Sciatic nerve (tissue), 2 donors: ENCODE measurements at regions not wholly inside any gene's neighbourhood (a gene's known extent, or its start where the extent isn't known, plus 50 kb on each side); places are given as distances from the start of the nearest gene placed in this dataset.

Experiments used
- ATAC-seq: fragments of 200-7000 bp; cut with Tn5 transposase; one replicate; pipeline ENCODE4 v1.9.1; 2020; ENCODE audit warnings: mild to moderate bottlenecking, moderate library complexity
- DNase-seq: peaks from one replicate; pipeline ENCODE4 v3.0.0-alpha.2; 2020; ENCODE audit warnings: low spot score
- intact Hi-C: fragments of 100-400 bp; cut with DNase I; formaldehyde crosslinking; loops from one replicate; pipeline ENCODE4 v1.14.2; 2022
- donor health status: DM: no; HTN: no; CAD: no.
- donor health status: DM: no; HTN: no; CAD: no.

DNA sequence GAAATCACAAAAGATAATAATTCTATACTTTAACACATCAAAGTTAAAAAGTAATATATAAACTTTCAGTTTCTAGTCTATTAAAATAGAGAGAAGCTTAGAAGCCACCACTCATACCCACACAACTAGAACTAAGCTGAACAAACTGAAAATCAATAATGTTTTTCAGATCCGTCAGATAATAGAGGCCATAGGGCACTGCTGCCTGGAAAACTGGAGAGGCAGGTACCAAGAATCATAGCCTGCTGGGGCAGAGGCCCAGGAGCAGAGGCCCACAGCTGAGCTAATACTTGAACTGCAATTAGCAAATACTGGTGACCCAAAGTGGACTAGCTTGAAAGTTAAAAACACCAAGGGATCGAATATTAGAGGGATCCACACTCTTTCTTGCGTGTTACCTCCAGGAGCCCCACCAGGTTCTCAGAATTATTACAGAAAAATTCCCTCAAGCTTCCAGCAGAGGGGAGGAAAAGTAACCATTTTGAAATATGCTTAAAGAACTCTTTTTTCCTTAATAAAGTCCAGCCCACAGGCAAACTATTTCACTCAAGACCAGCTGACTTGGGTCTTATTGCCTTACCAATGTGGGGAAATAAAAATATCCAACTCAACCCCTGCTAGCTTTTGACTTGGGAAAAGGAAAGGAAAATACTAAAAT is 774.1 kb upstream of the IGFBP3 start:
- ATAC-seq (no peak), DNase-seq (no peak)
- intact Hi-C loops = no loop called here

GRCh38 chr7:46694058-46694457 is 773.0 kb upstream of the IGFBP3 start:
- intact Hi-C loops = no loop called here
- ATAC-seq (no peak), DNase-seq (no peak)

DNA sequence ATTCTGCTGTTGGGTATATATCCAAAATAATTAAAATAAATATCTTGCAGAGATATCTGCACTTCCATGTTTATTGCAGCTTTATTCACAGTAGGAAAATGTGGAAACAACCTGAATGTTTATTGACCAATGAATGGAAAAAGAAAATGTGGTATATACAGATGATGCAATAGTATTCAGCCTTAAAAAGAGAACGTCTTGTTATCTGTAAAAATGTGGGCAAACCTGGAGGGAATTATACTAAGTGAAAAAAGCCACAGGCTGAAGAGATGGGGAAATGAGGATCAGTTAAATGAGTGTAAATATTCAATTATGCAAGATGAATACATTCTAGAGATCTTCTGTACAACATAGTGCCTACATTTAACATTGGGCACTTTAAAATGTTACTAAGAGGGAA is 766.1 kb upstream of the IGFBP3 start:
- intact Hi-C loops = no loop called here
- no peak for DNase-seq
- no peak for ATAC-seq

DNA sequence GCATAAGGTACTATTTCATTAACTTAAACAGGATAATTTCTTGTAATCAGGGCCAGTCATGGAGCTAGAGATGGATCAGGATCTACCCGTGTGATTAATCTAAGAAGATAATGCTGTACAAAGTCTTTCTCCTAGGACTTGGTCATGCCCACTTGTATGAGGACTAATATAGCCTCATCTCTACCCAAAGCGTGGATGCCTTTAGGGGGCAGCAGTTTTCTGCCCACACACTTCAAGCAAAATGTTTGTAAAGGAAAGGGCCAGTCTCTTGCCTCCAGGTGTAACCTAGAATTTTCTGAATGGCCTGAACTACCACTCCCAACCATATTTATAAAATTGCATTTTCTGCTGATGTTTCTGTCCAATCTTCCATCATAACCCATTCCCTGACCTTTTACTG is 764.0 kb upstream of the IGFBP3 start:
- no peak for ATAC-seq
- DNase-seq = no peak
- intact Hi-C loops = no loop called here

DNA sequence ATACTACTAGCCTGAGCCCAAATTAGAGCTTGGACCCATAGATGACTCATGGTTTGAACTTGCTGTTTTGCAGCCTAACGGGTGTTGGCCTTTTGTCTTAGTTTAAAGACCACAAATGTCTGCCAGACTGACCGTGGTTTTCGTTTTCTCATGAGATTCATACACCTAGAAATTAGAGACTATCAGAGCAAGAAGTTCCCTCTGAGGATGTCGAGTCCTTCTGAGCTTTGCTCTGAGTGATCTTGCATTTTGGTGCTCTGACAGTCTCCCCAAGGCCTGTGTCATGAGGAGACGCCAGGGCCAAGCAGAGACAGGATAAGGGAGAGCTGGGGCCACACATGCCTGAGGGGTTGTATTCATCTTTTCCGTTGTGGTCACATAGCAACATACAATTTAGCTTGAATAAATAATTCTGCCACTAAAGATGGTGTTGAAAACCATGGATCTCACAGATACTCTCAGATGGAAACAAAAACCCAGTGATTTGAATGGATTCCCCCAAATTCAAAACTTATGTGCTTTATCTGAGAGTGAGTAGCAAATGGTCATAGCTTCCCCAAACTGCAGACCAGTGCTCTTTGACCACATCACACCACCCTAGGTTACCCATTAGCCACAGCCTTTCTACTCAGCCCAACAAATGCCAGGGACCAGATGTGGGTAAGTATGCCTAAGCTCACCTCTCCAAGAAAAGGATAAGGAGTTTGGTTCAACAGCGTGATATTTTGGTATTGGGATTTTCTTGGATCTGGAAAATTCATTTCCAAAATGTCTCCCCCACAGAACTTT is 762.0 kb upstream of the IGFBP3 start:
- intact Hi-C loops = no loop called here
- DNase-seq (no peak), ATAC-seq (peak; percentile 38)

GRCh38 chr7:46681865-46682503 is 760.9 kb upstream of the IGFBP3 start:
- intact Hi-C loops = no loop called here
- ATAC-seq = peak; percentile 73
- no peak for DNase-seq

GRCh38 chr7:46680147-46680546 is 759.1 kb upstream of the IGFBP3 start:
- ATAC-seq (no peak), DNase-seq (no peak)
- intact Hi-C loops = no loop called here

DNA sequence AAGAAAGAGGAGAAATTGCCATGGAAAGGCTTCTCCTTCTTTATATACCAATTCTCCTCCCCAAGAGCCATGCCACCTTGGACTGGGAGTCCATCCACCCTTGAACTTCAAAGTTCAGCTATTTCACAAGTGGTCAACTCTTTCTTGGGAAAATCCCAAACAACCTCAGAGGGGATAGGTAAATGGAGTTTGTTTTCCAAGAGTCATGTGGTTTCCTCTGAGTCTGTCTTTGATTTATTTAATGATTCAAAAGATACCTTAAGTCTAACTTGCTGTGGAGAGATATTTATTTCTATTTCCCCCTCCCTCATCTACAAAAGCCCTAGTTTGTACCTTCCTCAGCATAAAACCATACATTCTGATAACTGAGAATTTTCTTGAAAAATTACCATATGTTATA is 758.6 kb upstream of the IGFBP3 start:
- DNase-seq (no peak), ATAC-seq (no peak)
- intact Hi-C loops = no loop called here

DNA sequence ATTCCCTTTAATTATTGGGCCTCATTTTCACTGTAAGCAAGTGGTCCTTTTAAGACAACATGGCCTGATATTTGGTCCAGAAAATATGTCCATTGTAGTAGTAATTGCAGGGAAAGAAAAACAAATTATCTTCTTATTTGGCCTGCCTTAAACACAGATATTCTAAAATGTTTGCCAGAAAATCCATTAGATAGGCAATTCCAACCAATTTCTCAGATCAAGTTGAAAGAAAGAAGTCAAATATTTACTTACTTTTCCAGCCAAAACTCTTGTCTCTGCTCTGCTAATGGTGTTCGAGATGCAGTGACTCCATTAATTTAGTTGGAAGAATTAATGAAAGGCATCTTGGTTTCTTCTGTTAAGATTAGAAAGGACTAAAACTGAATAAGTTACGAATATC is 757.3 kb upstream of the IGFBP3 start:
- no peak for DNase-seq
- intact Hi-C loops = no loop called here
- no peak for ATAC-seq

GRCh38 chr7:46675456-46675855 is 754.4 kb upstream of the IGFBP3 start:
- ATAC-seq (no peak), DNase-seq (no peak)
- intact Hi-C loops = no loop called here

DNA sequence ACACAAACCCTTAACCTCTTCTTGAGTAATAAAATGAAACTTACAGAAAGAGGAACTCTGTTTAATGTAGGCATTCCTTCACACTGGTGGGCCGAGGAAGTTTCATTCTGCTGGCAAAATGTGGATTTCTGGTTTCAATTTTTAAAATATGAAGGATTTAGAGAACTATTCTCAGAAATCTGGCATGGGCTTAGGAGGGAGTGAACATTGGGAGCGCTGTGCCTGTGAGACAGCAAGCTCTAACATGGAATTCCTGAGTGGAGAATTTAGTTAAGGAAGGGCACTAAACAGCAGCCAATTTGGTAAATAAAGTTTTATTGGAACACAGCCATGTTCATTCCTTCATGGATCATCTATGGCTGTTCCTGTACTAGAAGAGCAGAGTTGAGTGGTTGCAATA is 751.8 kb upstream of the IGFBP3 start:
- intact Hi-C loops = no loop called here
- DNase-seq (no peak), ATAC-seq (no peak)

DNA sequence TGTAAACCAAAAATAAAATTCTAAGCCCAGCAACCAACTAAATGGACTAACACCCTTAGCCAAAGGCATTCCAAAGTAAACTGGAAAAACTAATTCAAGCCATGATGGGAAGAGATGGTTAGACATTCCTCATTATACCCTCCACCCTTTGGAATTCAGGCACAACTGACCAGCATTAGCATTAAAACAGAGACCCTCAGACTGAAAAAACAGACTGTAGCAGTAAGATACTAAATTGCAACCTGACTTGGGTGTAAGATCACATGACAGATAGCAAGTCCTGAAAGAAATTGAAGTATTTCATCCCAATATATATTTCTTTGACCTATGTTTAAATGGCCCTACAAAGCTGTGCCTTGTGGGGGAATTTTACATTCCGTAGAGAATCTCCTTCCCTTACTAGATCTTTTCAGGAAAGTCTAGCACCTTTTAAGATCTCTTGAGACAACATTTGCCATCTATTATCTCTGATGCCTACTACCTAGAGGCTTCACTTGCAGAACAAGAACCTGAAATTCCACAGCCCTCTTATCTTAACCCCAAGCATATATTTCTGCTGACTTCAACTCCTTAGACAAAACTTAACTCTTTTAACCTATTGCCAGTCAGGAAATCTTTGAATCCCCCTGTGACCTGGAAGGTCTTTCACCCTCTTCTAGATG is 750.2 kb upstream of the IGFBP3 start:
- intact Hi-C loops = no loop called here
- ATAC-seq = no peak
- no peak for DNase-seq

DNA sequence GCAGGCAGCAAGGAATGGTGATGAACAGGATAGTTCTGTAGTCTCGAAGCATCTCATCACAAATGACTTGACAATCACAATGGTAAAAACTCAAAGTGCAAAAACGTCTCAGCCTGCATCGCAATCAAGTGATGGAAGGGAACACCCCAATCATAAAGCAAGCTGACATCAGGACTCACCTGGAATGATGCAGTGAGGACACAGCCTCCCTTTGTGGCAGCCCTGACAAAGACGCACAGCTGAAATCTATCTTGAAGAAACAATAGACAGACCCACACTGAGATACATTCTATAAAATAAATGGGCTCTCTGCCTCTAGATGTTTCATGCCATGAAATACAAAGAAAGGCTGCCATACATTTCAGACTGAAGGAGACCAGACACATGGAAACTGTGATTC is 748.0 kb upstream of the IGFBP3 start:
- ATAC-seq (no peak), DNase-seq (no peak)
- intact Hi-C loops = no loop called here

DNA sequence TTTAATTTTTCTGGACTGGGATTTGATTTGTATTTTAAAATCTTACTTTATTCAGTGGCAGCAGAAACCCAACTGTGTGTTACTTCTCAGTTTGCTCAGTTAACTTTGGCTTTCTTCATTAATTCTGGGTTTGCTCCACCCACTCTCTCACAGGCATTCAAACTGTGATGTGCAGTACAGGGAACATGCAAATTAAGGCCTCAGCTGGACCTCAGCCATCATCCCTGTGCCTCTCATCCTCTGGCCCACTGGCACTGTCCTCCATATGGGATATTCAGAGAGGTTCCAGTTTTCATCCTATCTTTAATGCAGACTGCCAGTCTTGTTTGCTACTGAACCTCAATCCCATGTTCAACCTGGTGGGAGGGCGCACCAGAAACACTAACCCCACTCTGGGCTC is 743.4 kb upstream of the IGFBP3 start:
- intact Hi-C loops = no loop called here
- DNase-seq (no peak), ATAC-seq (no peak)

GRCh38 chr7:46663025-46663424 is 742.0 kb upstream of the IGFBP3 start:
- ATAC-seq (no peak), DNase-seq (no peak)
- intact Hi-C loops = no loop called here

DNA sequence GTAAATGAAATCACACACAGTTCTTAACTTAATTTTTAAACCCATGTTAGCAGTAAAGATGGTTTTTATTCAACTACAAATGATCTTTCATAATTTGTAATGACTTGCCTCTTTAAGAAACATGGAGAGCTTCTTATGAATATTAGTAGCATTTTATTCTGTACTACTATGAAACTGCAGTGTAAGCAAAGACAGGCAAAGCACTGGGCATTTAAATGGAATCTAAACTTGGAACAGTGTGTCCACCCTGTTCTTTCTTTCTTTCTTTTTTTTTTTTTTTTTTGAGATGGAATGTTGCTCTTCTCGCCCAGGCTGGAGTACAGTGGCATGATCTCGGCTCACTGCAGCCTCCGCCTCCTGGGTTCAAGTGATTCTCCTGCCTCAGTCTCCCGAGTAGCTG is 740.4 kb upstream of the IGFBP3 start:
- DNase-seq (no peak), ATAC-seq (no peak)
- intact Hi-C loops = no loop called here

GRCh38 chr7:46660402-46660980 is 739.4 kb upstream of the IGFBP3 start:
- DNase-seq (no peak), ATAC-seq (no peak)
- intact Hi-C loops = no loop called here

GRCh38 chr7:46658281-46658680 is 737.2 kb upstream of the IGFBP3 start:
- DNase-seq (no peak), ATAC-seq (no peak)
- intact Hi-C loops = no loop called here

DNA sequence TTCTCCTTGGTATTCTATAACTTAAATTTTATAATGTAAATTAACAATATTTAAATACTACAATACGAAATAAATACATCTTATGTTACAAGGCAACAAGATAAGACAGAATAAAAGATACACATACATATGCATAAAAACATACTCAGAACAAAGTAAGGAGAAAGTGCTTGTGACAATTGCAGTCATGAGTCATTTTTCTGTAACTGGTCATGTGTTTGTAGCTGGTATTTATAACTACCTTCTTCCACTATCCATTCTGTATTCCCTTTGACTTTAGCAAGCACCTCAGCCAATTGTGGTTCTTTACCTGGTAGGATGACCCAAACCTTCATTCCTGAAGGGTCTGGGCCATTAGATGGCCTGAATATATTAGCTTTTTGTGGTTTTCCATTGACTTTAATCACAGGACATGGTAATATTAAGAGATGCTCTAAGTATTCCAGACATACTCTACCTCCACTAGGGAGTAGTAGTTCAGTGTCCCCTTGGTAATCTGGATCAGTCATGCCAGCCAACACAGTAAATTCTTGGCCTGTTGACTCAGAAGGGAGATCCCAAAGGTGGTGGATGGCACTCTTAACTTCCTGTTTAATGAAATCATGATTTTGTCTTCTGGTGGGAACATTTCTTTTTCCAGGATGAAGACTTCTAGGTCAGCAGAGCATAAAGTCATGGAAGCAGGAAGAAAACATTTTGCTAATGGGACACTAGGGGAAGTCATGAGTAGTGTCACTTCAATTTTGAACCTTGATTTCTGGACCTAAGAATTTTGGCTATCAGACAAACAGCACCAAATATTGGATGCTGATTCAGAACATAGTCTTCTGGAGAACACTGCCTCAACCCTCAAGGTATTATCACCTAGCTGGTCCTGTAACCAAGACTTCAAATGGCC is 733.7 kb upstream of the IGFBP3 start:
- DNase-seq (no peak), ATAC-seq (no peak)
- intact Hi-C loops = no loop called here
